ENCODE measurements at regions not wholly inside any gene's neighbourhood (a gene's known extent, or its start where the extent isn't known, plus 50 kb on each side); places are given as distances from the start of the nearest gene placed in this dataset.

- DNase-seq = no peak
These were observed 151.6 kb downstream of the ZIC5 start for GRCh38 chr13:99819967-99820366.

DNA sequence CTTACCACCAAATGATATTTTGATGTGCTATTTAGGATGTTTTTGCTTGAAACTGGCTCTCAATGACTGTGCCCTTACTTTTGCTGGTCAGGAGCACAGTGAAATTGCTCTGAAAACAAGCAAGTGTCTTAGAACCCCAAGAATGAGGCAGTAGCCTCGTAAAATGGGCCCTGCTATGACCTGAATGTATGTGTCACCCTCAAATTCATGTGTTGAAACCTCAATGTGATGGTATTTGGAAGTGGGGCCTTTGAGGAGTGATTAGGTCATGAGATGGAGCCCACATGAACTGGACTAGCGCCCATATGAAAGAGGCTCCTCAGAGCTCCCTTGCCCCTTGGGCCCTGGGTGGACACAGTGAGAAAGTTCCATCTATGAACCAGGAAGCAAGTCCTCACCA, 155.2 kb downstream of the ZIC5 start:
- DNase-seq = no peak

DNA sequence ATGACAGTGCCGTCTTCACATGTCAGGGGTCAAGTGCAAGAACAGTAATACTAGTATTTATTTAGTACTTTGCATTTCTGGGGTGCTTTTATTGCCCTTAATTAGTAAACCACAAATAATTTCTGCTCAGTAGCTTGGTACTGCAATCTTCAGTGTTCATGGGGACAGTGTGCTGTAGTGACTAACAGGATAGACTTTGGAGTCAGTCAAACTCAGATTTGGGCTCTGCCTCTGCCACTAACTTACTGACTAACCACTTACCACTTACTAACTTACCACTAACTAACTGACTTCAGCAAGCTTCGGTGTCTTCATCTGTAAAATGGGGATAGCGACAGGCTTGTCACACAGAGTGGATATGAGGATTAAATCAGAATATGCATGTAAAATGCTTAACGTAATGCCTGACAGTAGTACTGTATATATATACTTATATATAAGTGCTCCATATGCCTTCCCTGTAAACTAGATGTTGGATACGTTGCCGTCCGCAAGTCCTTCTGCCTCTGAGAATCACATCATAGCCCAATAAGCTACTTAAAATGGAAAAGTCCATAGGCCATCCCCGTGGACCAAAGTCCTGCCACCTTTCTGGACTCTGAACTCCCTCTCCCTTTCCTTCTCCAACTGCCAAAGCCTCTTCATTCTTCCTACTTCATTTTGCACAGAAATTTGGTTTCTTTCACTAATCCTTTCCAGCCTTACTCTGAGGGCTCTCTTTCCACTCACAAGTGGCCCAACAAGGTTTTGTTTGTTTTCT, 158.1 kb downstream of the ZIC5 start:
- no peak for DNase-seq

DNA sequence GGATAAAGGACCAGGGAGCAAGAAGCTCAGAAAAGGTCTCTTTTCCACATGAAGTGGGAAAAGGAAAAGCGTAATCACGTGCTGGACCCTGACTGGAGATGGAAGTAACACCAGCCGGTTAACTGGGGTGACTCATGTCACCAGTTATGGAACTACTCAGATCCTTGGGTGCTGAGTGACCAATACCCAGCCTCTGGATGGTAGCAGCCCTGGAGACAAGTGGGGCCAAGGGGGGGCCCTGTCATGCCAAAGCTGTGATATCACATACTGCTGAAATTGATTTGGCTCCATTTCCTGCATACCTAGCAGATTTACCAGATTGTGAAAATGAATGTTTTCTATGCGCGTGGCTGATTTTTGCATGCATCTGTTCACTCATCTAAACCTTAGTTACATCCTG, 158.9 kb downstream of the ZIC5 start:
- peak; percentile 29 for DNase-seq

GRCh38 chr13:99811067-99811700, 160.4 kb downstream of the ZIC5 start:
- DNase-seq = no peak

- DNase-seq = no peak
These were observed 161.6 kb downstream of the ZIC5 start for GRCh38 chr13:99809926-99810325.

- DNase-seq = no peak
These were observed 162.1 kb downstream of the ZIC5 start for GRCh38 chr13:99809496-99809895.

- no peak for DNase-seq
These were observed 162.8 kb downstream of the ZIC5 start for GRCh38 chr13:99808786-99809185.

- no peak for DNase-seq
These were observed 164.9 kb downstream of the ZIC5 start for GRCh38 chr13:99806671-99807070.

GRCh38 chr13:99805361-99805760, 166.2 kb downstream of the ZIC5 start:
- no peak for DNase-seq

- DNase-seq = no peak
These were observed 168.4 kb downstream of the ZIC5 start for GRCh38 chr13:99803141-99803540.

- no peak for DNase-seq
These were observed 169.2 kb downstream of the ZIC5 start for GRCh38 chr13:99802416-99802815.

- DNase-seq = no peak
These were observed 170.6 kb downstream of the ZIC5 start for GRCh38 chr13:99800951-99801350.

DNA sequence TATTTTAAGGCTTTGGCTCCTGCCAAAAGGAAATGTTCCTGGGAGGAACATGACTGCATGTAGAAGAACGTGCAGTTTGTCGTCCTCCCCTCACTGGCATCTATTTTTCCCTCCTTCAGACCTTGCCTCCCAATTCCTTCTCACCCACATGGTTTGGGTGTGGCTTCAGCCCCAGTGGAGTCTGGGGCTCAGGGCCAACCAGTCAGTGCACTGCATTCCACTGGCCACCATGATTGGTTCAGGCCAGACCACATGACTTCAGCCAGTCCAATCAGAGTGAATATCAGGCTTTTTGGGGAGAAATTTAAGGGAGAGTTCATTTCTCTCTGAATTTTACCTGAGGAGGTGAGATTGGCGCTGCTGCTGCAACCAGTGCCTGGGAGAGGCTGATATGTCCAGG, 171.6 kb downstream of the ZIC5 start:
- no peak for DNase-seq

DNA sequence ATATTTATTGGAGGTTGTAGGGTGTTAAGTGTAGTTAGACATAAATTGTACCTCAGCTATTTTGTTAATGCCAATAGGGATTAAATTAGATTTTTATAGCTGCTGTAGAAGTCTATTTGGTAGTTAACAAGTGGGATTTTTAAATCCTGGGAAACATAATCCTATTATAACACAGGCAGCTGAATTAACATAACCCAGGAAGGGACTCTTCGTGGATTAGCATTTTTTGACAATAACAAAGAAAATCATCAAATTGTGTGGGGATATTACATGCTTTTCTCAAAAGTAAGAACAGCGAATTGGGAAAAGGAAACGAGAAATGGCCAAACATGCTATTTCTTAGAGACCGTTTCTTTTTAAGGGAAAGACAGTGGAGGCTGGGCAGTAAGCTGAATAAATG, 172.8 kb downstream of the ZIC5 start:
- no peak for DNase-seq

DNA sequence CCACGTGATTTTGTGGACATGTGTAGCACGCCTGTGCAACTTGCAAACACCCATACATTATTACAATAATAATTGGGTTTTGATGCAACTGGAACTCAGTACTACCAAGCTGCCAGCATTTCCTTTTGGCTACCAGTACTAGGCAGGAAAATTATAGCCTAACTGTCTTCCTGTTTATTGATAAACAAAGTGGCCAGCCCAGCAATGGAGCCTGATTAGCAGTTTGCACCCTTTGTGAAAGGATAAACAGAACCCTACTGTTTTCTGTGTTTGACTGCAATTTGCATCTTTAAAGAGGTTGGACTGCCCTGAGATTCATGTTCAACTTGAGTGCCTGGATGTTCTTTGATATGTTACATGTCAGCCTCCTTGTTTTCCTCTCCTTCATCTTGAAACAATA, 173.9 kb downstream of the ZIC5 start:
- no peak for DNase-seq

DNA sequence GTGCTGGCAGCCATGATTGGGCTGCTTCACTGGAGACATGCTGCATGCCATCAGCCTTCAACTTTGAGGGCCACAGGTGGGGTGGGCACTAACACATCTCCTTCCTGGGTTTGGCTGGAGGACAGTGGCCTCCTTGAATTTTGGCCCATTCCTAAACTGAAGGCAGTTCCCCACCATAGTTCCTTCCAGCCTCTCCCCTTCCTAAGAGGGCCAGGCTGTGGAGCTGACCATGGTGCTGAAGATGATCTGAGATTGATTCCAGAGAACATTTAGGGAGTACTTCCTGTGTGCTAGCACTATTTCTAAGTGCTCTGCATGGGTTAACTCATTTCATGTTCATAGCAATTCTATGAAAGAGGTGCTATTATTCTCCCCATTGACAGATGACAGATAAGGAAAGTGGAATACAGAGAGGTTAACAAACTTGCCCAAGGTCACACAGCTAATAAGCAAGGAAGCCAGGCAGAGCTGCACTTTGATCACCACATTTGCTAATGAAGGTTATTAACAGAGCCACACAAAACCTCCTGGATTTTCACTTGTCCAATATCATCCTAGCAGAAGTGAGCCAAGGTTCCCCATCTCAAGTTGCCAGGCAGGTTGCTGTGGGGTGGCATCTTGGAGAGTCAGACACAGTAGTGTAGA, 175.3 kb downstream of the ZIC5 start:
- DNase-seq = no peak

GRCh38 chr13:99792079-99792921, 179.3 kb downstream of the ZIC5 start:
- no peak for DNase-seq

GRCh38 chr13:99782669-99783068, 188.9 kb downstream of the ZIC5 start:
- DNase-seq = no peak

DNA sequence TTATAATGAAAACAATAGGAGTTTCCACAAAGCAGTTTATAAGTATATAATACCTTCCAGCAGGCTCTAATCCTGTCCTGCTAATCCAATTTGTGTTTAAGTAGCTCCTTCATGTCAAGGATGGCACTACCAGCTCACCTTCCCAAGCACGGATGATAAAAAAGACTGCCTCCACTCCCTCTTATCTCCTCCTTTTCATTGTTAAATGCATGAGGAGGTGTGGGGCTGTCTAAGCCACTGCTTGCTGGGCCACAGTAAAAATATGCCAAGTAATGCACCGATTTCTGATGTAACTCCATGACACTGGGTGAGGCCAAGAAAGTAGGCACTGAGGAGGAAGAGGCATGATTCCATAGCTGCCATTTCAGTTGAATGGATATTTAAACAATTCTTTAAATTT, 193.1 kb downstream of the ZIC5 start:
- DNase-seq = no peak

DNA sequence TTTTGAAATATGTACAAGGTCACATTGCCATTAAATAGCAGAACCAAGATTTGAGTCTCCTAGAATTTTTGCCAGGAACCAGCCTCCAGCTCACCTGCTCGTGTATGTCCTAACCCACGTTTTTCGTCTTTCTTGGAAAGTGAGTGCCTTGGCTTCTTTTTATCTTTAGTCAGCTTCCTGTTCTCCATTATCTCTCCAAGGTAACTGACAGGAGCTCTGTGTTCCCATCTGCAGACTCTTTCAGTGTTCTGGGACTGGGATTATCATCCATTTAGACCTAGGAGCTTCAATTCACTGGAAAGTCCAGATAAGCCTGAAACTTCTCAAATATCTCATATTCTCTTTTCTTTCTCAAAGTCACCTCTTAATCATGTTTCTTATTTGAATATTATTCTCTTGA, 193.7 kb downstream of the ZIC5 start:
- no peak for DNase-seq

GRCh38 chr13:99774644-99775043, 196.9 kb downstream of the ZIC5 start:
- no peak for DNase-seq

DNA sequence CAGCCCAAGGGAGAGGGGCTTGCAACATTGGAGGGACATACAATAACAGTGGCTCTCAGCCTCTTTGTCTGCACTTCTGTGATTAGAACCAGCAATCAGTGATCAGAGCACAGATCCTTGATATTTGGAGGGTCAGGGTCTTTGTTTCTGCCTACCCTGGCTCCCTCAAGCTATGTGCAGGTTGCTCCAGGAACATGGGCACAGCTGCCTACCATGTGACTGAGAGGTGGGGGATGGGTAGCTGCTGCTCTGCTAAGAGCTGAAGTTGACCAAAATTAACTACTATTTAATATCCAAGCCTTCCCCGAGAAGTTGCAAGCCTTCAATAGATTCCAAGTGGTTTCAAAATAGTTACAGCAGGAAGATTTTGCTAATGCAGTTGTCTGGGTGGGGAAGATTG, 202.6 kb downstream of the ZIC5 start:
- no peak for DNase-seq

Data from NCI-H1694 (cell line).